Ishikawa (cell line): ENCODE measurements at regions not wholly inside any gene's neighbourhood (a gene's known extent, or its start where the extent isn't known, plus 50 kb on each side); places are given as distances from the start of the nearest gene placed in this dataset.

Experiments
- EP300 ChIP-seq: IDR thresholded peaks from 2 replicates; pipeline ENCODE4 v1.6.1; 2012; ENCODE audit warnings: borderline replicate concordance
- MAX ChIP-seq: IDR thresholded peaks from 2 replicates; pipeline ENCODE4 v1.6.1; 2012
- NFIC ChIP-seq: IDR thresholded peaks from 2 replicates; pipeline ENCODE4 v1.6.1; 2012
- TAF1 ChIP-seq: IDR thresholded peaks from 2 replicates; pipeline ENCODE4 v1.6.1; 2012; ENCODE audit warnings: low read depth, mild to moderate bottlenecking
- YY1 ChIP-seq: IDR thresholded peaks from 2 replicates; pipeline ENCODE4 v1.6.1; 2012; ENCODE audit warnings: low read depth

GRCh38 chr3:34686541-34686940 is 888.1 kb downstream of the PDCD6IP start:
- TF ChIP-seq YY1 (no peak), TAF1 (no peak), NFIC (no peak), EP300 (no peak), MAX (no peak)
